ENCODE measurements at regions not wholly inside any gene's neighbourhood (a gene's known extent, or its start where the extent isn't known, plus 50 kb on each side); places are given as distances from the start of the nearest gene placed in this dataset.
"Not testable (repeated sequence)": the region's sequence is repeated elsewhere in the genome, so short reads cannot be mapped to it uniquely, and the experiment has no call there.

DNA sequence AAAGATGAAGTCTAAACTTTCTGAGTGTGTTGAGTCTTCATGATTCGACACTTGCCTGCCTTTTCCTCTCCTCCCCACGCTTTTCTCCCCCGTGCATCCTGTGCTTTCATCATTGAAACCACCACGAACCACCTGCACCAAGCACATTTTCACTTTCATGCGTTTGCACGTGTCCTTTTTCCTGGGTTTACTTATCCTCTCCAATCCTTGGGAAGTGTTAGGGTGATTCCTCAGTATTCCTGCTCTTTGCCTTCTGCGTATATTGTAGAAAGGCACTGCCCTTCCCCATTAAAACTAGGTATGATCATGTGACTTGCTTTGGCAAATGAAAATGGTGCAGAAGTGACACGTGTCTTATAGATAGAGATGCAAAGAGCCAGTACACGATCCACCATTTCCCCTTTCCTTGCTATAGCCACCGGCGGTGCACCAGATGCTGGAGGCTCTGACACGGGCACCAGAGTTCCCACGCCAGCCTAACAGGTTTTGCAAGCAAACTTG lies 106.6 kb downstream of the BRMS1L start:
- DNase-seq, result no peak

GRCh38 chr14:35932136-35932535 lies 106.0 kb downstream of the BRMS1L start:
- DNase-seq, result no peak

DNA sequence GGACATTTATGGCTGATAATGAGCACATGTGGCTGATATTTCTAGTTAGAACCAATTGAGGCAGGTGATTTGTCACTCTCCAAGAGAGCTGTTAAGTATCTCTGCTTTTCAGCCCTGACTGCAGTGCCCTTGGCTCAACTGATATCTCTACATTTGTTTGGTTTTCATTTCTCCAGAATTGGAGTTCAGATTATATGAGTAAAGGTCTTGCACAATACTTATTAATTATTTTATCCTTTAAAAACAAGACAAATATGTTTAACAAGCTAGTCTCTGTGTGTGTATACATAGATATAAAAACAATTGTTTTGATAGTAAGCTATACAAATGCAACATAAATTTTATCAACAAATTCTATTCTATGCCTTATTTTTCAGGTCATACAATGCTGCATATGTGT lies 105.2 kb downstream of the BRMS1L start:
- no peak for DNase-seq

GRCh38 chr14:35929186-35929585 lies 103.0 kb downstream of the BRMS1L start:
- no peak for DNase-seq

DNA sequence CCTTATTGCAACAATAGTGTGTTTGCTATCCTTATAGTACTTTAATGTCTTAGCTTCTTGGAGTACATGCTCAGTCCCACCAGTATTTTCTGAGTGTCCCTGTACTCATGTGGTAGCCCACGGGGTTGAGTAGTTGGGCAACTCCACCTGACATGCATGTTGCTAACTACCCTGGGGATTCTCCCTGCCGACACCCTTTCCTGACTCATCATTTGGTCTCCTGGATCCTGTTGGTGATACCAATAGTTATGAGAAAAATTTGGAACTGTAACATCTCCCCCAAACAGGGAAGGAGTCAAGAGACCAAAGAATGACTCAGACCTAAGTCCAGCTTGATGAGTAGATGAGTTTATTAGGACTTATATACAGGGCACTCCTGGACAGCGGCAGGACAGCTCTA lies 101.6 kb downstream of the BRMS1L start:
- DNase-seq, result no peak

DNA sequence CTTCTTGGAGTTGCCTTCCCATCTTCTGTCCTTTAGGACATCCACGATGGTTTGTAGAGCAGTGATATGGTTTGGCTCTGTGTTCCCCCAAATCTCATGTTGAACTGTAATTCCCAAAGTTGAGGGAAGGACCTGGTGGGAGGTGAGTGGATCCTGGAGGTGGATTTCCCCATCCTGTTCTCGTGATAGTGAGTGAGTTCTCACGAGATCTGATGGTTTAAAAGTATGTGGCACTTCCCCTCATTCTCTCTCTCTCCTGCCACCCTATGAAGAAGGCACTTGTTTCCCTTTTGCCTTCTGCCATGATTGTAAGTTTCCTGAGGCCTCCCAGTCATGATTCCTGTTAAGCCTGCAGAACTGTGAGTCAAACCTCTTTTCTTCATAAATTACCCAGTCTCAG lies 99.2 kb downstream of the BRMS1L start:
- no peak for DNase-seq

DNA sequence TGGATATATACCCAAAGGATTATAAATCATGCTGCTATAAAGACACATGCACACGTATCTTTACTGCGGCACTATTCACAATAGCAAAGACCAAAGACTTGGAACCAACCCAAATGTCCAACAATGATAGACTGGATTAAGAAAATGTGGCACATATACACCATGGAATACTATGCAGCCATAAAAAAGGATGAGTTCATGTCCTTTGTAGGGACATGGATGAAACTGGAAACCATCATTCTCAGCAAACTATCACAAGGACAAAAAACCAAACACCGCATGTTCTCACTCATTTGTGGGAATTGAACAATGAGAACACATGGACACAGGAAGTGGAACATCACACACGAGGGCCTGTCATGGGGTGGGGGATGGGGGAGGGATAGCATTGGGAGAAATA lies 96.5 kb downstream of the BRMS1L start:
- not testable (repeated sequence) for DNase-seq

DNA sequence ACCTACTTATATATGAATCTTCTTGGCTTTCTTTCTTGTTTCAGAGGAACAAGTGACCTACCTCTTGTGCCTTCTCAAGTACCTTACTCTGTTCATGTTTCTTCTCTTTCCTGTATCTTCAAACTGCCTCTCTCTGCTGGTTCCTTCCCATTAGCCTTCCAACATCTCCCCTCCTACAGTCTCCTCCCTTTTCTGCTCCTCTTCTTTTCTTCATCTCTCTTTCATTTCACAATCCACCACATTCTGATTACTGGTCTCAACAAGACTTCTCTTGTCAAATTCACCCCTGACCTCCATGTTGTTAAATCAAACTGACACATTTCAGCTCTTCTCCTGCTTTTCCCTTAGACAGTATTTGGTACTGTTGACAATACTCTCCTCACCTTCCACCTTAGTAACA lies 95.6 kb downstream of the BRMS1L start:
- no peak for DNase-seq
